Mucosa of stomach (tissue), 1 donor: ENCODE measurements at regions not wholly inside any gene's neighbourhood (a gene's known extent, or its start where the extent isn't known, plus 50 kb on each side); places are given as distances from the start of the nearest gene placed in this dataset.

Experiments used
- H3K27me3 ChIP-seq: one replicate; pipeline ENCODE4 v1.7.0; 2013; ENCODE audit warnings: mild to moderate bottlenecking, low read length; ENCODE audit not compliant: control insufficient read depth, insufficient read depth
- H3K36me3 ChIP-seq: one replicate; pipeline ENCODE4 v1.7.0; 2013; ENCODE audit warnings: low read length; ENCODE audit not compliant: control insufficient read depth, insufficient read depth
- H3K4me1 ChIP-seq: one replicate; pipeline ENCODE4 v1.7.0; 2013; ENCODE audit warnings: mild to moderate bottlenecking, low read length; ENCODE audit not compliant: control insufficient read depth, insufficient read depth
- H3K4me3 ChIP-seq: one replicate; pipeline ENCODE4 v1.7.0; 2013; ENCODE audit warnings: low read length
- H3K9ac ChIP-seq: one replicate; pipeline ENCODE4 v1.7.0; 2013; ENCODE audit warnings: mild to moderate bottlenecking, low read length, moderate library complexity
- H3K9me3 ChIP-seq: one replicate; pipeline ENCODE4 v1.7.0; 2013; ENCODE audit warnings: mild to moderate bottlenecking, low read length, moderate library complexity; ENCODE audit not compliant: control insufficient read depth
- donor health status: Pancreatic carcinoma.

DNA sequence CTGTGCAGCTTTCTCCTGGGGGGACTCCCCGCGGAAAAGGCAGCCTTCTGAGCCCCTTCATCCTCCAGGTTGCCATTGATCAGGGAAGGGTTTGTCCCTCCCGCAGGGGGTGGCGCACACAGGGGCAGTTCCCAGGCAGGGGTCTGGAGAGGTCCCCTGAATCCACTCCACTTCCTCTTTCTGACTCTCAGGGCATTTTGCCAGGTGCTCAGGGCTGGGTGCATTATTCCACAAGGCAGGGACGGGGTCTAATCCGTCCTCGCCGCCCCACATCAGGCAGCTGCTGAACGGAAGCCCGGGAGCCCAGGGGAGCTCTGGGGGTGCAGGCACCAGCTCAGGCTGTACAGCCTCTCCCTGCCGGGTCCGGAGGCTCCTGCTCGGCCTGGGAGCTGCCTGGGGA, 180.9 kb downstream of the TTLL2 start:
- Histone ChIP-seq H3K36me3 (no peaks in the 10 kb centered on the region), H3K27me3 (no peaks in the 10 kb centered on the region), H3K4me1 (no peaks in the 10 kb centered on the region), H3K4me3 (no peak overlapping the region), H3K9me3 (no peaks in the 10 kb centered on the region), H3K9ac (no peak overlapping the region)

DNA sequence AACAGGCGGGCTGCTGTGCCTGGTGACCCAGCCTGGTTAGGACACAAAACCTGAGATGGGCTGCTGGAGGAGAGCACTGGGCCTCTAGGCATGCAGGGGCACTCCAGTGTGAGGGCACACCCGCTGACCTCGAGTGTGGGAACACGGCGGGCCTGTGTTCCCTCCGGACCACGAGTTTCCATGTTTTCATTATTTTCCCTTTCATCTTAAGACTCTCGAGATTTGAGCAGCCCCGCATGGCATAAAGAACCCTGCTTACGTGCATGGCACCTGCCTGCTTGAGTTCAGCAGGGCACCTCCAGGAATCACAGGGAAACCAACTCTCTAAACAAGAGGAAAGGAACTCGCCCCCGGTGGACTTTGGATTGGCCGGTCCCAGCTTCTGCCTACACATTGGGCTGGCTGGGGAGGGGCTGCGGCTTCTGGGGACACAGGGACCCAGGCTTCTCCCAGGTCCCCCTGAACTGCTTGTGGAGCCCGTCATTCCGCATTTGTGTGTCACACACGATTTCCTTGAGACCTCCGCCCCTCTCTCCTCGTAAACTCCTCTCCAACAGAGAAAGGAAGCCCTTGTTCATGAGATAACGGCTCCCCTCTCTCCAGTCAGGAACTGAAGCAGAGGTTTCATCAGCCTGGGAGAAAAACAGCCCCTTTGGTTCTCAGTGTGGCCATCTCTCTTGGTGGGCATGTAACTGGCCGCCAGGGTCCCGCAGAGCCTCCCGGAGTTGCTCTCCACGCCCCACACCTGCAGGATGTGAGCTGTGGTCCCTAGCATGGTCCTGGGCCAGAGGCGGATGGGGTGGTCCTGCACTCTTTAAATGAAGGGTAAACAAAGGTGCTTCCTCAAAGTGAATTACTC, 181.8 kb downstream of the TTLL2 start:
- H3K4me1 ChIP-seq = no peaks in the 10 kb centered on the region
- no peaks in the 10 kb centered on the region for H3K36me3 ChIP-seq
- no peak overlapping the region for H3K9ac ChIP-seq
- no peaks in the 10 kb centered on the region for H3K27me3 ChIP-seq
- H3K9me3 ChIP-seq = no peaks in the 10 kb centered on the region
- no peak overlapping the region for H3K4me3 ChIP-seq

GRCh38 chr6:167507376-167507945, 182.6 kb downstream of the TTLL2 start:
- no peaks in the 10 kb centered on the region for H3K36me3 ChIP-seq
- H3K27me3 ChIP-seq = no peaks in the 10 kb centered on the region
- no peak overlapping the region for H3K9ac ChIP-seq
- H3K9me3 ChIP-seq = no peaks in the 10 kb centered on the region
- H3K4me3 ChIP-seq = no peak overlapping the region
- H3K4me1 ChIP-seq = no peaks in the 10 kb centered on the region

- no peaks in the 10 kb centered on the region for H3K4me1 ChIP-seq
- H3K36me3 ChIP-seq = no peaks in the 10 kb centered on the region
- no peaks in the 10 kb centered on the region for H3K27me3 ChIP-seq
- H3K9me3 ChIP-seq = no peaks in the 10 kb centered on the region
- no peak overlapping the region for H3K9ac ChIP-seq
- no peak overlapping the region for H3K4me3 ChIP-seq
Observed at GRCh38 chr6:167508919-167509852, 184.3 kb downstream of the TTLL2 start.

GRCh38 chr6:167509853-167510220, 185.0 kb downstream of the TTLL2 start:
- Histone ChIP-seq H3K4me3 (no peak overlapping the region), H3K36me3 (no peaks in the 10 kb centered on the region), H3K9ac (no peak overlapping the region), H3K27me3 (no peaks in the 10 kb centered on the region), H3K4me1 (no peaks in the 10 kb centered on the region), H3K9me3 (no peaks in the 10 kb centered on the region)

- H3K9me3 ChIP-seq = no peaks in the 10 kb centered on the region
Observed at GRCh38 chr6:167510648-167511047, 185.8 kb downstream of the TTLL2 start.

DNA sequence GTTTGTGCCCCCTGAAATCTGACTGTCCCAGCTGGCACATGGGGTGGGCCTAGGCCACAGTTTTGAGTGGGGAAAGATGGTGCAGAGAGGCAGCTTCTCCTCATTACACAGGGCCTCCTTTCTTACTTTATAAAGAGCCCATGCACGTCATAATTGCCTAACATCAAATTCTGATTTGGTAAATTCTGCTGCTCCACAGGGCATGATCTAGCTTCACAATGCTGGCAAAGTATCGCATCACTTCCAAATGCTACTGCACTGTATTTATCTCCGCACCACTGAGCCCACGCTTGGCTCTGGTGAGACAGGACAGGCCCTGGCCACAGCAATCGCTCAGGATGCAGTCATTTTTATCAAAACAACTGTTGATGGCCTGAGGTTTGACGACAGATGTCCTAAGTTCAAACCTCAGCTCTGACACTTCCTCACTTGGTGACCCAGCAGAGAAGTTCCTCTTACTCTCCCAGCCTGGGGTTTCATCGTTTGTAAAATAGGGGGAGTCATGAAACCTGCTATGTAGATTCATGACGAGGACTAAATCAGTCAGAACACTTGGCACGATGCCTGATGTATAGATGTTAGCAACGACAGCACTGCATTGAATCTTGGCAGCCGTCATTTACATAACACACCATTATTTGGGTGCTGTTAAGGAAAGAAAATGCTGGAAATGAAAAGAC, 187.9 kb downstream of the TTLL2 start:
- Histone ChIP-seq H3K9me3 (no peaks in the 10 kb centered on the region), H3K36me3 (no peaks in the 10 kb centered on the region), H3K27me3 (no peaks in the 10 kb centered on the region), H3K9ac (no peak overlapping the region), H3K4me1 (no peaks in the 10 kb centered on the region), H3K4me3 (no peak overlapping the region)

More at GRCh38 chr6:167510648-167511047, 185.8 kb downstream of the TTLL2 start:
- no peaks in the 10 kb centered on the region for H3K36me3 ChIP-seq
- no peak overlapping the region for H3K4me3 ChIP-seq
- H3K27me3 ChIP-seq = no peaks in the 10 kb centered on the region
- no peak overlapping the region for H3K9ac ChIP-seq
- H3K4me1 ChIP-seq = no peaks in the 10 kb centered on the region

GRCh38 chr6:167513778-167514177, 188.9 kb downstream of the TTLL2 start:
- no peak overlapping the region for H3K4me3 ChIP-seq

DNA sequence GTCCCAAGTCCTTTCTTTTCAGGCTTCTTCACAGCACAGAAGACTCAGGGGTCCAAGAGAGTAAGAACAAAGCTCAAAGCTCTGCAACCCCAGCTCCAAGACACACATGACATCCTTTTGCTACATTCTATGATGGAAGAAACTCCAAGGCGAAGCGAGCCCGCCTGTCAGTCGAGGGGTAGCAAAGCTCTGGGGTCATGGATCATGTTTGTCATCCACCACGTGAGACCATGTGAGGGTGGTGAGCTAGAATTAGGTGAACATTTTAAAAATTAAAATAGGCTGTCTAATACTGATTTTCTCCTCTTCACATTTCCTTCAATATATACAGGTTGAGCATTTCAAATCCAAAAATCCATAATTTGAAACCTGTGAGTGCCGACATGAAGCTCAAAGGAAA, 189.6 kb downstream of the TTLL2 start:
- Histone ChIP-seq H3K9me3 (no peaks in the 10 kb centered on the region), H3K36me3 (no peaks in the 10 kb centered on the region), H3K9ac (no peak overlapping the region), H3K27me3 (no peaks in the 10 kb centered on the region), H3K4me1 (no peaks in the 10 kb centered on the region), H3K4me3 (no peak overlapping the region)

More at GRCh38 chr6:167513778-167514177, 188.9 kb downstream of the TTLL2 start:
- no peaks in the 10 kb centered on the region for H3K4me1 ChIP-seq
- no peaks in the 10 kb centered on the region for H3K36me3 ChIP-seq
- no peaks in the 10 kb centered on the region for H3K9me3 ChIP-seq
- H3K27me3 ChIP-seq = no peaks in the 10 kb centered on the region
- H3K9ac ChIP-seq = no peak overlapping the region

- no peaks in the 10 kb centered on the region for H3K36me3 ChIP-seq
- no peak overlapping the region for H3K9ac ChIP-seq
- H3K4me1 ChIP-seq = no peaks in the 10 kb centered on the region
- no peaks in the 10 kb centered on the region for H3K27me3 ChIP-seq
- H3K4me3 ChIP-seq = no peak overlapping the region
- no peaks in the 10 kb centered on the region for H3K9me3 ChIP-seq
Observed at GRCh38 chr6:167515873-167516507, 191.1 kb downstream of the TTLL2 start.

DNA sequence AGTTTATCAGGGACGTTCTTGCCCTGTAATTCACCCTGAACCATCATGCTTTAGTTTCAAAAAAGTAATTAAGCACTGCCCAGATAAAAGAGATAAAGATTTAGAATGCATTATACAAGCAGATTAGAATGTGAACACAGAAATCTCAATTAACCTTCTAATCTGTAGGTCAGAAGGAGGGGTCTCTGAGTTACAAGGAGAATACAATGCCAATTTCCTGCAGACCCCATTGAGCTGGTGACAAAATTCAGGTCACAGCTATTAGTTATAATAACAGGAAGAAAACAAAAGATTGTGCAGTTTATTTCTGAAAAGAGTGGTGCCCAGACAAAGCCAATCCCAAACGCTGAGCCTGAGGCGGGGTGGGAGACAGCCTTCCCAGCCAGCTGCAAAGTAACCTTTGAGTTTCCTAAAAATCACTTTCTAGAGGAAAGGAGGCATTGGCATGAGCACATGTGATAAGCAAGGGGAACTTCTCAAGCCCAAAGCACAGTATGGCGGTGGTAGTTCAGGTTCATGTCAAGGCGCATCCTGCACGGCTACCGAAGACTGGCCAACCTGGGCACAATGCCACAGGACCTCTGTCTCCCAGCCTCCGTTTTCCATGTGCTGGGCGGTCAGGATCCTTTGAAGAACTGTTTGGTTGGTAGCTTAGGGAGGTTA, 192.5 kb downstream of the TTLL2 start:
- Histone ChIP-seq H3K9me3 (no peaks in the 10 kb centered on the region), H3K4me1 (no peaks in the 10 kb centered on the region), H3K4me3 (no peak overlapping the region), H3K9ac (no peak overlapping the region), H3K36me3 (no peaks in the 10 kb centered on the region), H3K27me3 (peaks cover 3% of the 10 kb centered on the region)
